UCSD-AML1 (cell line): ENCODE measurements at regions not wholly inside any gene's neighbourhood (a gene's known extent, or its start where the extent isn't known, plus 50 kb on each side); places are given as distances from the start of the nearest gene placed in this dataset.

ENCODE experiments used
- DNase-seq: peaks from one replicate; lab custom pipeline; 2025; ENCODE audit not compliant: unreplicated experiment; lab: John Stamatoyannopoulos, UW

DNA sequence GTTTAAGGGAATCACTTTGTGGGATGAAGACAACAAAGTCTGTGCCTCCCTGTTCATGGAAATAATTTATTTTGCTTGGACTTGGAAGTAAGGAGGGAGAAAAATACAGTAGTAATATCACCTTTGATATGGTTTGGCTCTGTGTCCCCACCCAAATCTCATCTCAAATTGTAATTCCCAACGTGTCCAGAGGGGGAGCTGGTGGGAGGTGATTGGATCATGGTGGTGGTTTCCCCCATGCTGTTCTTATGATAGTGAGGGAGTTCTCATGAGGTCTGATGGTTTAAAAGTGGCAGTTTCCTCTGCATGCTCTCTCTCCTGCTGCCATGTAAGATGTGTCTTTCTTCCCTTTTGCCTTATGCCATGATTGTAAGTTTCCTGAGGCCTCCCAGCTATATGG lies 460.7 kb downstream of the NOVA1 start:
- DNase-seq, result no peak

DNA sequence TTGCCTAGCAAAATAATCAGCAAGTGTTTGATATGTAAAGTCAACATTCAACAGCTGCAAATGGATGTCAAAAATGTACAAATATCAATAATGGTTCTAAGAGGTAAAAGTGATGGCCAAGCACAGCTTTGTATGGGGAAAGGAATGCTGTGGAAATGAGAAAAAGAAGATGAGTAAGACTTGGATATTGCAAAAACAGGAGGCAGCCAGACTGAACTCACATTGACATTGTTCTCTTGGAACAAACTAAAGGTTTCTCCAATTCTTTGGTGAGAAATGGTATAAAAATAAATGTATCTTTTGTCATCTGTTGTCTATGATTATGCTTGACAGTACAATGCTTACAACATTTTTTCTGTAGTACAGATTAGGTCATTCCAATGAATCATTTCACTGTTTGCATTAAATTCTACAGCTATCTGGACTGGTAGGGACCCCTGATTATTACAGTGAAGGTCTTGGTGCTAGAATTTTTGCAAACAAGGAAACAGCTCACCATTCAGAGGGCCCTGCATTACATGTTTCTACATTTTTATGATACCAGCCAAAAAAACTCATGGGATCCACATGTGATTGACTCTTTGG lies 465.7 kb downstream of the NOVA1 start:
- DNase-seq, result no peak

DNA sequence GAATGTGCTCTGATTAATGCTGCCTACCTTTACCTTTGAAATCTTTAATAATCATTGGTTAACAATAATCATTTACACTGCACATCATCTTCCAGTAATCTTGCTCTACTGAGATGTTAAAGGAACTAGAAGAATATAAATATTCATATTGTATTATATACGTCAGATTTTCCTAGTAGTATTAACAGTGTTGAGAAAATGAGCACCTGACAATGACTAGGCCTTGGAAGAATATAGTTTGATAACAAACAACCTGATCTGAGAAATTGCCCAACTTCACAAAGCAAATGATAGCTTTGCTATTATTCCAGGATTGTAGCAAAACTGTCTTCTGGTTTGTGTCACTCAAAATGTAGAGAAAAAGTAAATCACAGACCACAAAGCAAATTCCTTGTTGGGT lies 467.1 kb downstream of the NOVA1 start:
- DNase-seq, result no peak

DNA sequence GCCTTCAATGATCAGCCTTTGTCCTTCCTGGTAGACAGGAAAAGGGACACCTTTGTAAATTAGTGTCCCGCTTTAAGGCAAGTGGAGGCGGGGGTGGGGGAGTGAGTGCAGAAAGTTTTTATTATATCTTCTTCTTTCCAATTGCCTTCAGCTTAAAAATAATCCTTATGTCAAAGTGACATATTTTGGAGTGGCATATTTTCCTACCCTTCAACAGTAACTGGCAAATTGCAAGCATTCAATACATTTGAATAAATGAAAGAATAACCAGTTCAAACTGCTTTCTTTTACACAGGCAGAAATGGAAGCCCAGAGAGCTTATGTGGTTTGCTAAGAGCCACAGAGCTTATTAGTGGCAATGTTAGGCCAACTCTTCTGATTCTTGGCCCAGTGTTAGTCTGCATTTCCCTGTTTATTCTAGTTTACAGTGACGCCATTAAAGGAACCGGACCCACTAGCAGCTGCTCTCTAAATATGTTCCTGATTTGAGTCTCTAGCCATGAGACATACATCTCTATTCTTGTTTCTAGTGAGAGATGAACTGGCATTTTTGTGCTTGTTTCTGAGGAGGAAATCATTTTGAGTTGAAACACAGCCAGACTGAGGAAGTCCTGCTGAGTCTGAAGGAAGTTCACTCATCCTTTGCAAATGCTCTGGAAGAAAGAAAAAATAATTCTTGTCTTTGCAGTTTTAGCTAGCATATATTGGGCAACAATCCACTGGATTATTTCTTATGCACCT lies 468.7 kb downstream of the NOVA1 start:
- no peak for DNase-seq

DNA sequence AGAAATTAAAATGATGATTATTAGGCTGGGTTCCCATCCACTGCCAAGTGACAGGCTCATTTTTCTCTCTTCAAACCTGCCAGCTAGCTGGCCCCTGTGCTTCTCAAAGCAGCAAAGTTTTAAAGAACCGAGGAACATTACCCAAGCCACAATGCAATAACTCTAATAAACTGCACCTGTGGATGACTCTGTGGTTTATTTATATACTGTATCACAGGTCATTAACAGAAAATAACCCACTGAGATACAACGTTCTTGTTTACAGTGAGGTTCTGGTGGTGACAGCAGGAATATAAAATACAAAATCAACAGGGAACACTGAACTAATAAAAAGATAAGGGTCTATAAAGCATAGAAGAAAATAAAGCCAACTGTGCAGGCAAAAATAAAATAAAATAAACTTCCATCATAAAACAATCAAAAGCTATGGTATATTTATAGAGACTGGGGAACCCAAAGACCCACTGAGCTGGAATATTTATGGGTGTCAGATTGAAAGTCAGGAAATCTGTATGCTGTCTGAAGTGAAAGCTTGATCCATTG lies 472.9 kb downstream of the NOVA1 start:
- DNase-seq, result no peak

DNA sequence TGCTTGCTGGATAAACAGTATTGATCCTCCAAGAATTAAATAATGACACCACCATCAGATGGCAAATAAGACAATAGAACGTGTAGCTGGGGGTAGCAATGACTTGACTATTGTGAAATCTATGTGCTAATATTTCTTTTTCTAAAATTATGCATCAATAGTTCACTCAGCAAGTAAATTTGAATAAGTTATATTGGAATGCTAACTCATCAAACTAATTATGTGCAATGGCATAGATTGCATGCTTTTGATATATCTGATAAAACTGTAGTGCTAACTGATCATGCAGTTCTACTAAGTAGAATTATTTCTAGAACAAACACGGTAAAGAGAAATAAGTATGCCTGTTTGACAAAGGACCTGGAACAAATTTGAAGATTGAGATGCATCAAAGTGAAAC lies 474.4 kb downstream of the NOVA1 start:
- DNase-seq, result no peak

DNA sequence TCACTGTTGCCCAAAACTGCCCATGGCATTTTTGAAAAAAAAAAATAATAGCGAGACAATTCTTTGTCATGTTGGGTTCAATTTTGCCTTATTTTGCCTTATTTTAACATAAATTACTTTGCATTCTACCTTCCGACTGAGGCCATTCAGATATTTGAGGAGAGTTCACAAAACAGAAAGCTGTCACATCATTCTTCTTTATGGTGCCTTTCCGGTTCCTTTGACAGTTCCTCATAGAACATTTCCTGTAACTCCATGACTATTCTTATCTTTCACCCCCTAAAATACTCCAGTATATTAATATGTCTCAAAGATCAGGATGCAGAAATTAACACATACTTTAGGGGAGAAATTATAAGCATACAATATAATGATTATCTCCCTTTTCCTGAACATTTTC lies 476.7 kb downstream of the NOVA1 start:
- DNase-seq, result no peak

DNA sequence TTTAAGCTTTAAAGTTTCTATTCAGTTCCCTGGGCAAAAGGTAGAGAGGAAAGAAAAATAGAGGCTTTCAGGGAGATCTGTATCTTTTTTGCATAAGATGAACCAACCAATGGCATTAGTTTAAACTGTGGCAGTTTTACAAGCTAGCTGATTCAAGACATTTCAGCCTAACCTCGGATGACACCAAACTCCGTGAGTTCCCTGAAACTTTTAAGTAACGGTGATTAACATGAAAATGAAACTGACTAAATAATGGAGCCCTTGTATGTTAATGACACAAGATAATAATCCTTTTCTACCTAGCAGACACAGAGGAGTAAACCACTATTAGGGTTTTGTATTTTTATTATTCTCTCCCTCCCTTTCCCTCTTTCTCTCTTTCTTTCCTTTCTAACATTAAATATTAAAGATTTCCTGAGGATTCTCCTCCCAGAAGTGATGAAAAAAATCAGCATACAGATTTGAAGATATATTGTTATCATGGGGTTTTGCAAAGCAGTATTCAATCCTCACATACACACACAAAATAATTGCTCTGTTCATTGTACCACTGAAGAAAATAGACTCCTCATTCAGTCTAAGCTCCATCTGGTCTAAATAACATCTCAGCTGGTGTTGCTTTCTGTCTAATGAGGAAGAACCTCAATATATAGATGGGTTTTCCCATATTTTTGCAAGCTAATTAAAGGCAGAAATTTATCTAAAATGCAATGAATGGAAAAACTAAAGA lies 483.8 kb downstream of the NOVA1 start:
- no peak for DNase-seq

DNA sequence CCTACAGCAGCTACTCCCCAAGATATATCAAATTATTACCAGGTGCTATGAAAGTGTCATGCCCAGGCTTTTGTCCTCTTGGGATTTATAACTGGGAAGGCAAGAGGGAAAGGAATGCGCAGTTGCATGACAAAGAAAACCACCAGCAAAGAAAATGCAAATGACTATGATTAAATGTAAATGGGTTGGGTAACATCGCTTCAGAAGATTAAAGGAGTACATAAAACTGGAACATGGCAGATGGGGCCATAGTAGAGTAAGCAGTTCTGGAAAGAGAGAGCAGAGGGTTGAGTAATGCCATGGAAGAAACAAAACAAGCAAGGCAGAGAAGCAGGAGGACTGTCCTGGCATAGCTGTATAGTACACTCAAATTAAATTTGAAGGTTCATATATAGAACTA lies 493.1 kb downstream of the NOVA1 start:
- no peak for DNase-seq

DNA sequence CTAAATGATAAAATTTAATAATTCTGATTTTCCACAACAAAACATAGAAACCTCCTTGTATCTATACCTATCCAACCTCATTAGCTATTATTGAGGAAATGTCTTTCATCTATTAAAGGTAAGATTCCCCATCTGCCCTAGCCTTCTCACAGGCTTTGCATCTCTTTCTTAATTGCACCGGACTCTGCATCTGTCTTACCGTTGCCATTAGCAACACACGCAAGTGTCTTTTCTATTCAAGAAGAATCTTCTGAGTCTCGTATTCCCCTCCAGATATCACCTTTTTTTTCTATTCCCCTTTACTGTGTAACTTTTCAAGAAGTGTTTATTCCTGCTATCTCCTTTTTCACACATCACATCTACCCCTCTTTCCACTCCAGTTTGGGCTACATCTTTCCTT lies 500.0 kb downstream of the NOVA1 start:
- DNase-seq, result no peak

DNA sequence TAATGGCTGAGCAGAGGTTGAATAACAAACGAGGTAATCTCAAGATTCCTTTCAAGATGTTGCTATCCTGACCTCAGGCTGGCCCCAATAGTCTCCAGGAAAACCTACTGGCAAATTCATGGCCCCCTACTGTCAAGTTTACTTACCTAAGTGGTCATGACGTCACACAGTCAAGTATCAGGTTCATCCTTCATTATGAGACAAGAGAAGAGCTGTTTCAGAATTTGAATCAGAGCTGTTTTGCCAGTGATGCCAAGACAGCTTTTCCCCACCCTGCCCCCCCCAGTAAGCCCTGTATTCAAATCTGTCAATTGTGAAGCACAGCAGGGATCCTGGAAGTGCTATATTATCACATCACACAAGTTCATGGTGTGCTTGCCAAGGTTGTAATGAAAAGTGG lies 509.6 kb downstream of the NOVA1 start:
- no peak for DNase-seq

DNA sequence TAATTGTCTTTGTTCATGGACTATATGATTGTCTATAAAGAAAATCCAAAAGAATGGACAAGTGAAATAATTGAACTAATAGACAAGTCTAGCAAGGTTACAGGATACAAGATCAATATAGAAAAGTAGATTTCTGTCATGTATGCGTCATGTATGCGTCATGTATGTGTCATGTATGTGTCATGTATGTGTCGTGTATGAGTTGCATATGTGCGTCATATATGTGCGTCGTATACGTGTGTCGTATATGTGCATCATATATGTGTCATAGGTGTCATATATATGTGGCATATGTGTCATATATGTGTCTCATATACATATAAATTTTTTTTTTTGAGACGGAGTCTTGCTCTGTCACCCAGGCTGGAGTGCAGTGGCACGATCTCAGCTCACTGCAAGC lies 516.8 kb downstream of the NOVA1 start:
- no peak for DNase-seq

DNA sequence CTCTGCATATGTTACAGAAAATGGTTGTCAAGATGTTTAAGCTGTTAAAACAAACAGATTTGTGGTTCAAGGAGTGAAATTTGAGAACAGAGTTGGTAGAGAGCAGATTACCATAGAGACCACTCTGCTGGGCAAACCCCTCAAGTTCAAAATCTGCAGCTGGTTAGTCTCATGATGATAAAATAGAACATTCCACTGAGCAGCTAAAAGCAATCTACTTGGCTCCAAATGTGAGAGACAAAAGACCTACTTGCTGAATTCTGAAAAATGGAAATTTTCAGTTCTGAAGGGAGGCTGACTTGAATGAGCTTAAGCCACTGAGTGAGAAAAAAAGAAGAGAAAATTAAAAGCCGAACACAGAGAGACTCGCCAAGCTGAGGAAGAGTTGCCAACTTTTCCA lies 519.3 kb downstream of the NOVA1 start:
- DNase-seq, result no peak

DNA sequence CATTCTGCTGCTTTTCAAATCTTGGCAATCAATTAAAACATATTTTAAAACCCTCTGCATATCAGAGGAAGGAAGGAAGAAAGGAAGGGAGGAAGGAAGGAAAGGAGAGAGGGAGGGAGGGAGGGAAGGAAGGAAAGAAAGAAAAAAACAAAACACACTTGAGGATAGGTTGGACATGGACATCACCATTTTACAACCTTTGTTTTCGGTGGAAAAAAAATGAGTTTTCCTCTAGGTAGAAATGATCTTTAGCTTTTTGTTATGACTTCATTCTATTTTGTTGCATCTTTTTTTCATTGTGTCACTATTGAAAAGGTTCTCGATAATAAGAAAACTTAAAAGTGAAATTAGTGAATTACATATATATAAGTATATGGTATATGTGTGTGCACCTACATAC lies 522.9 kb downstream of the NOVA1 start:
- DNase-seq, result no peak

DNA sequence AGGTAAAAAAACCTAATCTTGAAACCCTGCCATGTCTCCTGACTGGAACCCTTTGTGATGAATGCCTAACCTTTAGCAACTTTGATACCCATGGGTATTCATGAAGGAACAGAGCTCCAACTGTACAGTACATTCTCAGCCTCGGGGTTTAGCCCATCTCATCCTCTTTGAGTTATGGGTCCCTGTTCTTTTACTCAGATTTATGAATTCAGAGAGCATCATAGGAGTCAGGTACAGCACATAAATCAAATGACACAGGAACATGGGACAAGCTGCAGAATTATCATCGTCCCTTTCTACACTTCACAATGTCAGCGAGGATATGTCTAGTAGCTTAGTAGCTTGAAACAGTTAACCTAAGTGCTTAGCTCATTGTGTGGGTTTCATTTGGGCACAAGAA lies 527.4 kb downstream of the NOVA1 start:
- no peak for DNase-seq

DNA sequence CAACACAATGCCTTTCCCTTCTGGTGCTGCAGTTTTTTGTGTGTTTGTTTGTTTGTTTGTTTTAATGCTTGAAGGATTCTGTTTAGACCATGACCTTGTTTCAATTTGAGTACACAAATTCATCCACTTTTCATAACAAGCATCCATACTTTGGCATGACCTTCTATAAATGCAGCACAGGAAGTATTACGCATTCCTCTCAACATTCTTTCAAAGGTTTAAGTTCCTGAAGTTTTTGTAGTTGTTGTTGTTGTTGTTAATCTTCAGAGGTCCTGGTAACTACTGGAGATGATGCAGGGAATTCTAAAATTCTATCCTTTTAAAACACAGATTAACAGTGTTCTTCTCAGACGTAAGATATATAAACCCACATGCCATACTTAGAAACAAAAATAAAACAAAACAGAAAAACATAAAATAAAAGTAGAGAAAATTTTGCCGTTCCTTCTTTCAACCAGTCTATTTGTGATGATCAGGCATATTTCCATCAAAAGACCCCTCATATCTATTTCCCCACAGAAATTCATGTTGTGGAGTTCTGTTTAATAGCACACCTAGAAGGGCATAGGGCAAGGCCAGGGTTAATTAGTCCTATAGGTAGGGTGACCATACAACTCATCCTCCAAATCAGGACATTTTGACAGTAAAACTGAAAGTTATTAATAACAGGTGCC lies 529.9 kb downstream of the NOVA1 start:
- DNase-seq, result no peak

DNA sequence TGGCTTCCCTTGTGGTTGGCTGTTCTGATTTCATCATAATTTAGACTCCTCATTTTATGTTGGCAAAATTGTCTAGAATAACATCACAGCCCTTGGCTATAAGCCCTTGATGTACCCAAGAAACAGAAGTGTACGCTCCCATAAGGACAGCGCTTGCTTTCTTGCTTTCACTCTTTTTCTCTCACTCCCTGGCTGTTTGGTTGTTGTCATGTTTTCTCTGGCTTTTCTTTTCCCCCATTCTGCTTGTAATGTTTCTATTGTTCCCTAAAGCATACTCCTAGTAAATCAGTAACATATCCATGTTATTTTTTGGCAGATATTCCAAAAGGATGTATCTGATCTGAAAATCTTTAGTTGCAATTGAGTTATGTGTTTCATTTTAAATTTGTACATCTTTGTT lies 530.5 kb downstream of the NOVA1 start:
- DNase-seq, result no peak

DNA sequence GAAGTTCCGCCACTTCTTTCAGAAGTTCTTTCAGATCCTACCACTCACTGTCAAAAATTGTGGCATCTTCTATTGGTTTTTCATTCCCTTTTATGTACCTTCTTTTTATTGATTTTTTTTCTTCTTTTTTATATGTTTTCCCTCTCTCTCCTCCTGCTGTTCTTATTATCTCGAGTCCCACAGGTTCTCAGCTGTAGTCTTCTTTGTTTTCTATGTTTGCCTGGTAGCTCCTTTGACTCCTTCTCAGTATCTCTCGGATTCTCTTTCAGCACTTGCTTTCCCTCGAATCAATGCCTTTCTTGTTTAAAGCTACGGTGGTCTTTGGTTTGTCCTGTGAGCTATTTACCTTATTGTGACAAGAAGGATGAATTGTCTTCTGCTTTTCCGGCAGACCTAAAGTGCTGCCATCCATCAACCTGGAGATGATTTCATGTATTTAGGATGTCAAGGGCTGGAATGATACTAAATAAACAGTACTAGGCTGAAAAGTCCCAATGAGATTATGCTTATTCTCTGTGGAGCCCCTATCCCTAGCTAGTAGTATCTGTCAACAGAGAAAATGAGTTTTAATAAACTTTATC lies 541.7 kb downstream of the NOVA1 start:
- no peak for DNase-seq

DNA sequence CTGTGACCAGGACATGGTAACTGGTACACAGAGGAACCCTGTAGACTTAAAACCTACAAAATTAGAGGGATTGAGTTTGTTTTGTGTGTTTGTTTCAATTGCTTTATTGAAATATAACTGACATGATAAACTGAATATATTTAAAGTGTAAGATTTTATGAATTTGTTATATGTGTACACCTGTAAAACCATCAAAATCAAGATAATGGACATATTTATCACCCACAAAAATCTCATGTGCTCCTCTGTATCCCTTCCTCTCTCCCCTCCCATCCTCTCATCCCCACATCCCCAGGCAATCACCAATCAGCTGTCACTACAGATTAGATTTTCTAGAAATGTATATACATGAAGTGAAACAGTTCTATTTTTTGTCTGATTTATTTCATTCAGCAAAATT lies 565.5 kb downstream of the NOVA1 start:
- DNase-seq, result no peak

DNA sequence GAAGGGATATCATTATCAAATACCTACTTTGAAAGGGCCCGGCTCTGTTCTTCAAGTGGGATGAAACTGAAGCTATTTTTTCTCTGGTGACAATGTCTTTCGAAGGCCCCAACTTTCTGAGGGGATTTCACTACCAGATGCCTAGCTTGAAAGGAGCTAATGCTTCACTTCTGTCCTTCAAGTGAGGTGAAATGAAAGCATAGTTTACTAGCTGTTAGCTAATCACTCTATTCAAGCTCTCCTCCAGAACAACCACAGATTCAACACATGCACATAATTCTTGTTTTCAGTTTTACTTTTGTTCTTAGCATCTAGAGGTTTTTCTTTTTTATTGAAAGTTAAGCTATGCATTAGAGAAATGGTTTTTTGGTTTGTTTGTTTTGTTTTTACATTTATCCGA lies 571.4 kb downstream of the NOVA1 start:
- no peak for DNase-seq

DNA sequence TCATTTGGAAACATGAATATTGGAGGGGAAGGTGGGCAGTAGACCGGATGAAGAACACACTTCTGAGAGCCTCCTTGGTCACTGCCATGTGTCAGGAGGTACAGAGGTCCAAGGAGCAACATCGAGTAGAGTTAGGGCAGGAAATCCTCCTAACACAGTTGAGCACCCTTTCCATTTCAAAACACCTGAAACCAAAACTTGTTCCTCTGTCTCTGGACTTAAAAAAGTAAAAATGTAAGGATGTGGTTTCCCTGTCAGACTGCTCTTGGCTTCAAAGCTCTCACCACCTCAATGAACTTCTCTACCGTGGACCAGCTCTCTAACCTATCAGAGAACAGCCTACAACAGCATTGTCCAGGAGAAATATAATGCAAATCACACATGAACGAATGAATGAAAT lies 573.9 kb downstream of the NOVA1 start:
- no peak for DNase-seq
